GM18868 (cell line): ENCODE measurements at regions not wholly inside any gene's neighbourhood (a gene's known extent, or its start where the extent isn't known, plus 50 kb on each side); places are given as distances from the start of the nearest gene placed in this dataset.
"Not testable (repeated sequence)": the region's sequence is repeated elsewhere in the genome, so short reads cannot be mapped to it uniquely, and the experiment has no call there.

Experiments used
- ATAC-seq: cut with Tn5 transposase; IDR thresholded peaks from one replicate; pipeline ENCODE4 v1.9.1; 2021; ENCODE audit warnings: mild to moderate bottlenecking, moderate library complexity; ENCODE audit not compliant: unreplicated experiment

- ATAC-seq = not testable (repeated sequence)
Measured at GRCh38 chr1:148210624-148211023, 58.5 kb upstream of the NBPF11 start.

- ATAC-seq = not testable (repeated sequence)
Measured at GRCh38 chr1:148210166-148210565, 58.1 kb upstream of the NBPF11 start.

- ATAC-seq = not testable (repeated sequence)
Measured at GRCh38 chr1:148202013-148202412, 49.9 kb upstream of the NBPF11 start.
